NCI-H82 (cell line): ENCODE measurements at regions not wholly inside any gene's neighbourhood (a gene's known extent, or its start where the extent isn't known, plus 50 kb on each side); places are given as distances from the start of the nearest gene placed in this dataset.

Experiments used
- DNase-seq: peaks from one replicate; lab custom pipeline; 2025; lab: John Stamatoyannopoulos, UW

GRCh38 chr18:78903436-78904178, 76.0 kb upstream of the SALL3 start:
- DNase-seq = no peak

GRCh38 chr18:78904179-78904531, 75.5 kb upstream of the SALL3 start:
- no peak for DNase-seq

DNA sequence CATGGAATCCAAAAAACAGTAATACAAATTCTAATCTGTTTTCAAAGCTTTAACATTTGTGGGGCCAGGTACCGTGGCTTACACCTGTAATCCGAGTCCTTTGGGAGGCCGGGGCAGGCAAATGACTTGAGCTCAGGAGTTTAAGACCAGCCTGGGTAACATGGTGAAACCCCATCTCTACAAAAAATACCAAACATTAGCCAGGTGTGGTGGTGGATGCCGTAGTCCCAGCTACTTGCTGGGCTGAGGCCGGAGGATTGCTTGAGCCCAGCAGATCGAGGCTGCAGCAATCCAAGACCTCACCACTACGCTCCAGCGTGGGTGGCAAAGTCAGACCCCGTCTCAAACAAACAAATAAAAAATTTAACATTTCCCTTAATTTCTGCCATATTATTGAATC, 74.3 kb upstream of the SALL3 start:
- DNase-seq = no peak

DNA sequence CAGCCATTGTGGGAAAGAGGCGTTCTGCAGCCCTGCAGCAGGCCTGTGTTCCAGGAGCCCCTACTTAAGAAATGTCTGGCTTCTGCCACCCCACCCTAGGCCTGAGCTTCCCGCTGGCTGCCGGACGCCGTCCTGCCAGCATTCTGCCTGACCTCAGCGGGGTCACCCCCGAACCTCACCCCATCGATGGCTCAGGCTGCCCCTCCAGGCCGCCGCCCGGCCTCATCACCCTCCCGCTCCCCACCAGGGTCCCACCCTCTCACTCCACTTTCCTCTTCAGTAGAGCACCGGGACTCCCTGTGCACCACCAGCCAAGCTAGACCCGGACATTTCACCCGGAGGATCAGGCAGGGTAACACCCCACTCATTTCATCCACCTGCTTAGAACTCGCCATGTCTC, 73.6 kb upstream of the SALL3 start:
- no peak for DNase-seq

GRCh38 chr18:78908462-78909260, 71.0 kb upstream of the SALL3 start:
- DNase-seq = no peak

DNA sequence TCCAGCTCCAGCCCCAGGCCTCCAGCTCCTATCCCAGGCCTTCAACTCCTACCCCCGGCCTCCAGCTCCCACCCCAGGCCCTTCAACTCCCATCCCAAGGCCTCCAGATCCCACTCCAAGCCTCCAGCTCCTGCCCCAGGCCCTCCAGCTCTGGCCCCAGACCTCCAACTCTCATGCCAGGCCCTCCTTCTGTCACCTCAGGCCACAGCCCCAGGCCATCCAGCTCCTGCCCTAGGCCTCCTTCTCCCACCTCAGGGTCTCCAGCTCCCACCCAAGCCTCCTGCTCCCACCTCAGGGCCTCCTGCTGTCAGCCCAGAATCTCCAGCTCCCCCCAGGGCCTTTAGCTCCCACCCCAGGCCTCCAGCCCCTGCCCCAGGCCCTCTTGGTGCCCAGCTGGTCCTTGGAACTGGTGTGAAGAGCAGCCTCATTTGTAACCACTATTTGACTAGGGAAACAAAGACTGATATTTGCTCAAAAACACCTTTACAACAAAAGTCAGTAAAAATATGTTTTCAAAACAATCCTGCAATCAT, 67.8 kb upstream of the SALL3 start:
- no peak for DNase-seq

DNA sequence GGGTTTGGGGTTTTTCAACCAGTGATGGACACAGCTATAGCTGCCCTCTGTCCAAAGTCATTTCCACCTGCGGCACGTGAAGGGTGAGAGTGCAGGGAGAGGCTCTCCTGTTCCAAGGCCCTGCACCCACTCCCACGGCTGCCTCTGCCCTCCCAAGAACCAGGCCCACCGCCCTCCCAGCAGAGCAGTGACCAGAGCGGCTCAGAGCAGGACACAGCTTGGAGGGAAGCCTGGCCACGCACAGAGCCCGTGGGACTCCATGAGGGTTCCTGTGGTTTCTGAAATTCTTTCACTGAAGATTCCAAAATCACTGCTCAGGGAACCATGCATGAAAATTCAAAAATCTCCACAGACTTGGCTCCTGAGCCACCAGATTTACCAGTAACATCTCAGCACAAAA, 67.3 kb upstream of the SALL3 start:
- no peak for DNase-seq

DNA sequence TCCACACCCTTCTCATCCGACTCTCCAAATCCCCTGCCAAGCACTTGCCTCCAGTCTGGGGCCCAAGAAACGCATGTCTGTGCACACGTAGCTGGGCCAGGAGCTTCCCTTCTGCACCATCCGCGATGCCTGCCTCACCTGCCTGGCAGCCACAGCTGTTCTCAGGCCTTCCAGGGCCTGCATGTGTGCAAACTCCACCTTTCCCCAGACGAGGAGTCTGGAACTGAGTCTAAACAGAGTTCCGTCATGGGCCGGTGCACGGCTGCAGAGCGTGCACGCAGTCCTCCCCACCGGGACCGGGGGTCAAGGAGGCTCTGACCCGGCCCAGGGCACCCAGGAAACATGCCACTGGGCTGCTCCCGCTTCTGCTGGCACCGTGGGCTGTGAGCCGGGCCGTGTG, 66.8 kb upstream of the SALL3 start:
- DNase-seq = no peak

GRCh38 chr18:78913395-78913794, 66.2 kb upstream of the SALL3 start:
- no peak for DNase-seq

- DNase-seq = no peak
Observed at GRCh38 chr18:78913830-78914231, 65.8 kb upstream of the SALL3 start.

DNA sequence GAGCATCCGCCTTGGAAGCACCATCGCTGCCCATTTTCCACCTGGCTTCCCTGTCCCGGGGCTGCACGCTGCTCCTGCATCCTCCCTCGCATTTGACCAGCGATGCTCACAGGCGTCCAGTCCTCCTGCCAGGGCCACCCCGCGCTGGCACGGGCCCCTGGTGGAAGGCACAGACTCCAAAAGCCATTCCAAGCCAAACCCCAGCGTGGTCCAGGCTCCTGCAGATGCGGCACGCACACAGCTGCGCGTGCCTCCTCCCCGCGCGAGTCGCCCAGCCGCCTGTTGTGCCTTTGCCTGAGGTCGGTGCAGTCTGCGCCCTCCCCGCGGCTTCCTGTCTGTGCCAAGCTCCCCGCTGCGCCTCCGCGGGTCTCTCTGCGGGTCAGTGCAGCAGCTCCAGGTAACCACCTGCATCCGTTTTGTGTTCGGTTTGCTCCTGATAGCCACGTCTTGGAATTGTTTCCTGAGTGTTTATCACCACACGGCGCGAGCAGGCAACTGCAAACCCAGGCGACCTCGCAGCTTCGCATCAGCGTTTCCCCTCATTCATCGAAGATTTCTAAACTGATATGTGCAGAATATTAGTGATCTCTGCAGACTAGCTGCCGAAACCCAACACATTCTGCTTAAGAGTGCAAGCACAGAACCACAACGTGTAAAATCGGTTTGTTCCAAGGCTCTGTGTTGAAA, 65.2 kb upstream of the SALL3 start:
- DNase-seq = no peak

DNA sequence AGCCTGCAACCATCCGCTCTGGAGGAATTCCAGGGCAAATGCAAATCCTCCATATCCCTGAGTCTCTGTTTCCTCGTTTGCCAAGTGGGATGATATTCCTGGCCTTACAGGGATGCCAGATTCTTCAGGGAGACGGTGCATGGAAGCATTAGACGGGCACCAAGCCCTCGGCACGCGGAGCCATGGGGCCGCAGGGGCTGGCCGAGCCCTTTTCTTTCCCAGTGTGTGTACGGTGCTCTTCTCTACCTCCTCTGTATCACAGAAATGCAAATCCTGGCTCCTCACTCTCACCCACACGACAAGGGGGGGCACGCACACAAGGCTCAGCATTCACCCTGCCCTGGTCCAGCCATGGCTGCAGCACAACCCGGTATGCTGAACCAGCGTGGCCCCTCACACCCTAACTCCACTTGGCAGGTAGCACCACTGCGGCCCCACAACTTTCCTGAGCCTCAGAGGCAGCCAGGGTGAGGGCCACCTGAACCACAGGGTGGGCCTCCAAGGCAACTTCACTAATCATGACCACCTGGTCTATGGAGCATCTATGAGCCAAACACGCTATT, 64.1 kb upstream of the SALL3 start:
- DNase-seq = no peak

GRCh38 chr18:78918707-78919106, 60.9 kb upstream of the SALL3 start:
- no peak for DNase-seq

DNA sequence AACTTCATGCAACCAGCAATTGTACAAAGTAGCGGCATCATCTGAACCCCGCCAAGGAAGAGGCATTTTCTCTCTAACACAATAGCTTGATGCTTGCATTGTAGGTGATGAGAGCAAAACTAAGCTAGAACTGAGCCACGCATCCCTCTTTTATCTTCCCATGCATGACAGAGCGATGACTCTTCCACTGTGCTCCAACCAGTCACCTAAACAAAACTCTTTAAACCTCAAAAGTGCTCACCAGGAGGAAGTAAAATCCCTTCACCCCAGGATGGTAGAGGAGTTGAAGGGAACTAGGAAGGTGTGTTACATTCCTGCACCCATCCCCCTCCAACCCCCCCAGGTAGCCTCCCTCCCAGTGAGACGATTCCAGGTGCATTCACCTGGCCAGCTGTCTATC, 59.7 kb upstream of the SALL3 start:
- DNase-seq = no peak

- DNase-seq = no peak
Observed at GRCh38 chr18:78920456-78921138, 59.0 kb upstream of the SALL3 start.

DNA sequence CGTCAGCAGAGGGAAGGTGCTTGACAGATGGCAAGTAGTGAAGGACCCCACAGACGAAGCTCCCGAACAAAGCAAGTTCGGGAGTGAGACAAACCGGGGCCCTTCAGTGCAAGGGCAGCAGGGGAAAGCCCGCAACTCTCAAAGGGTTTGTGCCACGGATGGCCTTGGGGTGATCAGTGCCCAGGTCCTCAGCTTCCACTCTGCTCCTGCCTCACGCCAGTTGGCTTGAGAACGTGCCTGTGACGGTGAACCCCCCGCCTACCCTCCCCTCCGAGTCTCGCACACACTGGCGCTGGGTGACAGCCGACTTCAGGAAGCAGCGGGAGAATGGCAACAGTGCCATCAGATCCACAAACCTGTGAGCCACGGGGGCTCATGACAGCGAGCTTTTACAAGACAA, 56.8 kb upstream of the SALL3 start:
- DNase-seq = no peak

DNA sequence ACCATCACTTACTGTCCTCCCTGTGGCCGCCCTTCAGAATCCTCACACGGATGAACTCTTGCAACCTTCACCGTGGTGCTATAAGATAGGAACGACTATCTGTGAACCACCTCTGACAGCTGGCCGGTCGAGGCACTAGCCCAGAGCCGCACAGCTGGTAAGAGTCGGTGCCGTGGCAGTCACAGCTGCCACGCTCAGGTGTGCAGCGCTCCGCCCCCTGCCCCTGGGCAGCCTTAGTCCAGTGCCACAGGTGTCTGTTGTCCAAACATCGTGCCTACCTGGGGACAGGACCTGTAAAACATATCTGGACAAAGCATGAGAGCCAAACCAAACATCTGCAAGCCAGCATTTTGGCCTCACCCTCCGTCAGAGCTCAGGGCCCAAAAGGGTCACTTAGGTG, 55.3 kb upstream of the SALL3 start:
- no peak for DNase-seq

DNA sequence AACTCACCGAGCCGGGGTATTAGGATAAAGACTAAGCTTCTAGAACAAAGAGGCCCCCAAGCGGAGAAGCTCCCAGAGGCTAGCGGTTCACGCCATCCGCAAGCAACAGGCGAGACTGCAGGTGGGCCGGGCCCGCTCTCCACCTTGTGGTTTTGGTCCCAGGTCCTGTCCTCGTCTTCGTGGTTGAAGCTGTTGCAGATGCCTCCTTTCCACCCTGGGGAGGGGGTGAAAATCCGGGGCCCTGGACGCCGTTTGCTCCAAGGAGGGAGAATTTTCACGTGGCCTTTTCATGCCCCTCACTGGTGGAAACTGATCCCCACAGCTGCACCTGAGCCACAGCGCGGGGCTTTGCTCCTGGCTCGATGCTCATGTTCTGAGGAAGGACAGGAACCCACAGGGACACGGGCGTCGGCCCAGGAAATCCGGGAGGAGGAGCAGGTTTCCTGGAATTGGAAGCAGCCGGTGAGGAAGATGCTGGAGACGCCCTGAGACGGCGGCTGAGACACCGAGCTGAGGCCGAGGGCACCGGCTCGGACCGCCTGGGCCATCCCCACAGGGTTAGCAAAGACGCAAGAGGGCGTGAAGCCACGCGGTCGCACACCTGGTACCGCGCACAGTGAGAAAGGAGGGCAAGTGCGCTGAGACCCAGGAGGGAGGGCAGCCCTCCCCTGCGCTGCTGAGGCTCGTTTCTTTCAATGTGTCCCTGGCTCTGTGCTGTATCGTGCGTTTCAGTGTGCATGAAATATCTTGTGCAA, 54.7 kb upstream of the SALL3 start:
- DNase-seq = no peak

DNA sequence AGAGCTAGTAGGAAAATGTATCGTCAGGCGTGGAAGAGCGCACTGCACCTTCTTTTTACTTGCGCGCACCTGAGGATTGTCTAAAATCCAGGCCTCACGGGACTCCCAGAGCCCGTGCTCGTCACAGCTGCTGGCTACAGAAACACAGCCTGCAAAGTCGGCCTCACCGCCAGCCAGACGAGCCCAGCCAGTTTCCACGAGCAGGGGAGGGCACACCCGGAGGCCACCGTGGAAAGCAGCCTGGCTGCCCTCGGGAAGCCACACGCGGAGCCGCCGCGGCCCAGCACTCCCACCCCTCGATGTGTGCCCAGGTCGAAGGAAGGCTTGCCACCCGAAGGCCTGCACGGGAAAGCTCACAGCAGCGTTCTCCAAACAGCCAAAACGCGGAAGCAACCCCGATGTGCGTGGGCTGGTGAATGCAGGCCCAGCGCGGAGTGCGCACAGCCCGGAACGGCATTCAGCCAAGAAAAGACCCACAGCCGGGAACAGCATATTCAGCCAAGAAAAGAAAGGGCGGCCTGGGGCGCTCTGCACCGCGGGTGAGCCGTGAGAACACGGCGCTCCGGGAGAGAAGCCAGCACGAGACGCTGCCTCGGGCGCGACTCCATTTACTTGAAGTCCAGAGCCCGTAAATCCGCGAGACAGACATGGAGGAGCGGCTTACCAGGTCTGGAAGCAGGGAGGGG, 53.9 kb upstream of the SALL3 start:
- DNase-seq = no peak

DNA sequence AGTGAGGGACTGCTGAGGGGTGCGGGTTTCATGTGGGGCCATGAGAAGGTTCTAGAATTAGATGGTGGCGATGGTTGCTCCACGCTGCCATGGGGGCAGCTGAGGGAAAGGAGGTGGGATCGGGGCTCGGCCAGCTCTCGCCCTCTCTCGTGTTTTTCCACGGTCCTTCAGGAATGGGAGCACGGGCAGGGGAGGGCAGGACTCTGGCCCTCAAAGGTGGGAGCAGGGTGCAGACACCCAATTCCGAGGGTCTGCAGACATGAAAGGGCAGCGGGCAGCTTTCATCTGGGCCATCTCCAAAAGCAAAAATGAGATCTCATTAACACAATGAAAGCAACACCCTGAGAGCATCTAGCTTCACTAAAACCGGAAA, 53.4 kb upstream of the SALL3 start:
- DNase-seq = no peak

GRCh38 chr18:78927156-78927555, 52.5 kb upstream of the SALL3 start:
- no peak for DNase-seq
